WI38 (cell line): ENCODE measurements at regions not wholly inside any gene's neighbourhood (a gene's known extent, or its start where the extent isn't known, plus 50 kb on each side); places are given as distances from the start of the nearest gene placed in this dataset.
"Not testable (repeated sequence)": the region's sequence is repeated elsewhere in the genome, so short reads cannot be mapped to it uniquely, and the experiment has no call there.

ENCODE experiments used
- H3K4me3 ChIP-seq: 2 replicates; pipeline ENCODE4 v1.5.1; 2011; ENCODE audit warnings: low read depth, mild to moderate bottlenecking, control low read depth, low read length
- CTCF ChIP-seq: IDR thresholded peaks from 2 replicates; pipeline ENCODE4 v1.5.1; 2012; ENCODE audit warnings: low read depth, mild to moderate bottlenecking, control low read depth, low read length

GRCh38 chr6:67916399-67916798 lies 718.7 kb upstream of the ADGRB3 start:
- no peak overlapping the region for H3K4me3 ChIP-seq
- no peak for TF ChIP-seq CTCF

GRCh38 chr6:67914419-67914818 lies 720.7 kb upstream of the ADGRB3 start:
- H3K4me3 ChIP-seq, result no peak overlapping the region
- TF ChIP-seq CTCF, result no peak

- H3K4me3 ChIP-seq, result no peak overlapping the region
- TF ChIP-seq CTCF, result no peak
These were observed 725.7 kb upstream of the ADGRB3 start for GRCh38 chr6:67909354-67909753.

- no peak for TF ChIP-seq CTCF
- H3K4me3 ChIP-seq, result no peak overlapping the region
These were observed 726.7 kb upstream of the ADGRB3 start for GRCh38 chr6:67908379-67908778.

GRCh38 chr6:67904735-67905134 lies 730.3 kb upstream of the ADGRB3 start:
- H3K4me3 ChIP-seq, result not testable (repeated sequence)

- H3K4me3 ChIP-seq, result no peak overlapping the region
- TF ChIP-seq CTCF, result no peak
These were observed 736.2 kb upstream of the ADGRB3 start for GRCh38 chr6:67898875-67899274.

GRCh38 chr6:67897998-67898607 lies 737.0 kb upstream of the ADGRB3 start:
- H3K4me3 ChIP-seq, result no peak overlapping the region
- TF ChIP-seq CTCF, result no peak

- TF ChIP-seq CTCF, result no peak
- no peak overlapping the region for H3K4me3 ChIP-seq
These were observed 738.6 kb upstream of the ADGRB3 start for GRCh38 chr6:67896476-67896875.
